HepG2 (cell line): ENCODE measurements at regions not wholly inside any gene's neighbourhood (a gene's known extent, or its start where the extent isn't known, plus 50 kb on each side); places are given as distances from the start of the nearest gene placed in this dataset.

ENCODE experiments used
- ATAC-seq: fragments of 200-7000 bp; cut with Tn5 transposase; 3 replicates; pipeline ENCODE4 v1.9.1; 2020; ENCODE audit warnings: mild to moderate bottlenecking, moderate library complexity
- BruUV-seq: library from RNA; stranded (reverse); fragments of 400-500 nt; replicated peaks from 2 replicates; lab custom pipeline; 2021; lab: Mats Ljungman, UMichigan
- CTCF ChIA-PET: fragments of 300-600 bp; formaldehyde crosslinking; extraction: SDS; loops from one replicate; lab custom pipeline; 2021; ENCODE audit warnings: low total read pairs, inconsistent platforms, low intra/inter-chr PET ratio; lab: Yijun Ruan, JAX
- POLR2A ChIA-PET: fragments of 350-600 bp; sonication (Branson Sonifier 250); formaldehyde crosslinking; loops from one replicate; lab custom pipeline; 2020; ENCODE audit warnings: antibody characterized with exemption, inconsistent platforms; lab: Yijun Ruan, JAX
- DNase-seq: peaks from one replicate; pipeline ENCODE4 v3.0.0-alpha.2; 2015; ENCODE audit warnings: low spot score
- FAIRE-seq: peaks from 3 replicates; lab custom pipeline; 2011; peaks lifted over from hg19 to GRCh38; lab: Jason Lieb, UNC
- H2AFZ ChIP-seq: one replicate; pipeline ENCODE4 v1.6.1; 2011; ENCODE audit warnings: low read length, inconsistent platforms
- H3K27ac ChIP-seq: fragments of 300-600 bp; 3 replicates; pipeline ENCODE4 v1.8.0; 2011; ENCODE audit warnings: mixed run types, mild to moderate bottlenecking, mixed read lengths, low read length, inconsistent platforms; ENCODE audit not compliant: insufficient read depth; ENCODE audit errors: extremely low read length
- H3K27me3 ChIP-seq, 2 experiments: fragments of 200-600 bp in 1 of 2; 2 replicates in 1 of 2; 3 replicates in 1 of 2; pipeline versions ENCODE4 v1.6.0 to v1.8.0; 2011; ENCODE audit warnings: low read length in 2 of 2, mild to moderate bottlenecking in 2 of 2, moderate library complexity in 2 of 2, inconsistent platforms in 1 of 2; ENCODE audit not compliant: insufficient read depth in 2 of 2, control insufficient read depth in 1 of 2
- H3K36me3 ChIP-seq, 2 experiments: fragments of 200-600 bp in 1 of 2; replicated peaks in 1 of 2; 2 replicates in 1 of 2; 3 replicates in 1 of 2; pipeline versions ENCODE4 v1.5.1 to v1.8.0; 2011; ENCODE audit warnings: low read length in 2 of 2, inconsistent platforms in 1 of 2; ENCODE audit not compliant: insufficient read depth in 2 of 2, control insufficient read depth in 1 of 2
- H3K4me1 ChIP-seq: 2 replicates; pipeline ENCODE4 v1.5.1; 2012; ENCODE audit warnings: low read length, inconsistent platforms; ENCODE audit not compliant: insufficient read depth
- H3K4me2 ChIP-seq: 2 replicates; pipeline ENCODE4 v1.6.0; 2011; ENCODE audit warnings: low read depth, low read length, inconsistent platforms
- H3K4me3 ChIP-seq, 3 experiments: fragments of 200-600 bp in 1 of 3; sonication (generic), shearing (Covaris generic) in 1 of 3; replicated peaks in 1 of 3; 2 replicates each; pipeline ENCODE4 v1.5.1; 2011 to 2016; ENCODE audit warnings: low read length in 3 of 3, inconsistent platforms in 2 of 3, low read depth in 2 of 3, mild to moderate bottlenecking in 2 of 3, control low read depth in 1 of 3, mixed read lengths in 1 of 3; ENCODE audit not compliant: insufficient read depth in 1 of 3
- H3K79me2 ChIP-seq: one replicate; pipeline ENCODE4 v1.6.1; 2011; ENCODE audit warnings: low read length, inconsistent platforms; ENCODE audit not compliant: insufficient read depth
- H3K9ac ChIP-seq: 2 replicates; pipeline ENCODE4 v1.6.0; 2011; ENCODE audit warnings: mild to moderate bottlenecking, low read depth, low read length, inconsistent platforms; ENCODE audit not compliant: insufficient read depth
- H3K9me3 ChIP-seq: 2 replicates; pipeline ENCODE4 v1.5.1; 2012; ENCODE audit warnings: mild to moderate bottlenecking, low read length
- H4K20me1 ChIP-seq: 2 replicates; pipeline ENCODE4 v1.6.0; 2011; ENCODE audit warnings: inconsistent platforms, mild to moderate bottlenecking, low read length, moderate library complexity; ENCODE audit not compliant: insufficient read depth
- EED ChIP-seq: sonication (generic); formaldehyde crosslinking; IDR thresholded peaks from 2 replicates; pipeline ENCODE4 v1.5.0; 2020; ENCODE audit warnings: mild to moderate bottlenecking, missing genetic modification reagents
- GABPA ChIP-seq, 2 experiments: IDR thresholded peaks; 2 replicates each; pipeline ENCODE4 v1.6.1; 2011 to 2016; ENCODE audit warnings: low read depth in 2 of 2, low read length in 1 of 2, missing biosample characterization in 1 of 2, missing genetic modification characterization in 1 of 2
- HDAC2 ChIP-seq: sonication (generic); formaldehyde crosslinking; IDR thresholded peaks from 2 replicates; pipeline ENCODE4 v1.4.0; 2020; ENCODE audit warnings: missing genetic modification reagents
- HES4 ChIP-seq: sonication (generic); formaldehyde crosslinking; IDR thresholded peaks from 2 replicates; pipeline ENCODE4 v1.9.0; 2021; ENCODE audit warnings: mild to moderate bottlenecking, missing genetic modification reagents, borderline replicate concordance
- KLF12 ChIP-seq: sonication (generic); formaldehyde crosslinking; IDR thresholded peaks from 2 replicates; pipeline ENCODE4 v1.4.0; 2020; ENCODE audit warnings: missing genetic modification reagents, borderline replicate concordance
- PAWR ChIP-seq: sonication (generic); formaldehyde crosslinking; IDR thresholded peaks from 2 replicates; pipeline ENCODE4 v1.4.0; 2020; ENCODE audit warnings: missing genetic modification reagents, mild to moderate bottlenecking, borderline replicate concordance
- PLSCR1 ChIP-seq: sonication (generic); formaldehyde crosslinking; IDR thresholded peaks from 2 replicates; pipeline ENCODE4 v1.5.0; 2020; ENCODE audit warnings: missing genetic modification reagents, mild to moderate bottlenecking, borderline replicate concordance
- SALL1 ChIP-seq: sonication (generic); formaldehyde crosslinking; IDR thresholded peaks from 2 replicates; pipeline ENCODE4 v1.8.0; 2022; ENCODE audit warnings: mild to moderate bottlenecking, missing genetic modification reagents
- SIN3A ChIP-seq: IDR thresholded peaks from 2 replicates; pipeline ENCODE4 v1.6.1; 2011; ENCODE audit warnings: low read depth, mild to moderate bottlenecking, control low read depth, low read length, borderline replicate concordance
- SMAD1 ChIP-seq: sonication (generic); formaldehyde crosslinking; IDR thresholded peaks from 2 replicates; pipeline ENCODE4 v1.4.0; 2020; ENCODE audit warnings: missing genetic modification reagents, low read depth, mild to moderate bottlenecking, borderline replicate concordance
- SUZ12 ChIP-seq: fragments of 150-350 bp; IDR thresholded peaks from 2 replicates; pipeline ENCODE4 v1.6.1; 2014; ENCODE audit warnings: low read depth, low read length
- ZNF318 ChIP-seq: sonication (generic); formaldehyde crosslinking; IDR thresholded peaks from 2 replicates; pipeline ENCODE4 v1.4.0; 2020; ENCODE audit warnings: mild to moderate bottlenecking, missing genetic modification reagents
- ZNF660 ChIP-seq: sonication (generic); formaldehyde crosslinking; IDR thresholded peaks from 2 replicates; pipeline ENCODE4 v1.5.1; 2020; ENCODE audit warnings: mild to moderate bottlenecking, low read depth, missing genetic modification reagents, borderline replicate concordance
- WGBS: methylation state at CpG from one replicate; pipeline ENCODE4 v1.1.6; 2017; ENCODE audit warnings: low lambda C conversion rate; 5-methylcytosine and 5-hydroxymethylcytosine counted together
- in situ Hi-C: cut with HindIII; loops from 2 replicates; pipeline ENCODE4 v1.10.0; 2017; ENCODE audit warnings: low pct_unique_long_range_greater_than_20kb; ENCODE audit not compliant: extremely low pct_ligation_motif_present
- intact Hi-C: fragments of 100-400 bp; cut with micrococcal nuclease; formaldehyde crosslinking; loops from one replicate; pipeline ENCODE4 v1.10.0; 2022; ENCODE audit not compliant: unreplicated experiment

- FAIRE-seq (no peak), ATAC-seq (no peak), DNase-seq (no peak)
- Histone ChIP-seq H3K79me2 (no peaks in the 10 kb centered on the region), H3K4me2 (no peak overlapping the region), H3K4me1 (no peaks in the 10 kb centered on the region), H3K27ac (no peak overlapping the region), H4K20me1 (no peaks in the 10 kb centered on the region), H3K36me3 (no peaks in the 10 kb centered on the region), H2AFZ (no peak overlapping the region), H3K4me3 (no peak overlapping the region), H3K9ac (no peak overlapping the region), H3K9me3 (peaks cover 68% of the 10 kb centered on the region), H3K27me3 (no peaks in the 10 kb centered on the region)
- ChIA-PET CTCF (no interaction called here), POLR2A (no interaction called here)
- intact Hi-C loops = no loop called here
- no TSS peak for BruUV-seq
- TF ChIP-seq KLF12 (CRISPR knock-in tag) (no peak), PAWR (no peak), ZNF318 (CRISPR knock-in tag) (no peak), PLSCR1 (CRISPR knock-in tag) (no peak), GABPA (IDR thresholded peaks at IDR 0.05; ENCODE audit: low read depth, low read length) (no peak), GABPA (CRISPR knock-in tag; IDR thresholded peaks at IDR 0.05; ENCODE audit: low read depth) (no peak), EED (CRISPR knock-in tag) (no peak), ZNF660 (CRISPR knock-in tag) (no peak), HDAC2 (CRISPR knock-in tag) (no peak), SUZ12 (no peak), SMAD1 (CRISPR knock-in tag) (no peak), SIN3A (no peak), SALL1 (CRISPR knock-in tag) (no peak), HES4 (no peak)
- WGBS = 64% methylated on average over 3 of the region's 3 CpGs
- in situ Hi-C loops = no loop called here
Measured at GRCh38 chr5:130331332-130331731, 427.1 kb downstream of the CHSY3 start.
